ENCODE measurements at regions not wholly inside any gene's neighbourhood (a gene's known extent, or its start where the extent isn't known, plus 50 kb on each side); places are given as distances from the start of the nearest gene placed in this dataset.

DNA sequence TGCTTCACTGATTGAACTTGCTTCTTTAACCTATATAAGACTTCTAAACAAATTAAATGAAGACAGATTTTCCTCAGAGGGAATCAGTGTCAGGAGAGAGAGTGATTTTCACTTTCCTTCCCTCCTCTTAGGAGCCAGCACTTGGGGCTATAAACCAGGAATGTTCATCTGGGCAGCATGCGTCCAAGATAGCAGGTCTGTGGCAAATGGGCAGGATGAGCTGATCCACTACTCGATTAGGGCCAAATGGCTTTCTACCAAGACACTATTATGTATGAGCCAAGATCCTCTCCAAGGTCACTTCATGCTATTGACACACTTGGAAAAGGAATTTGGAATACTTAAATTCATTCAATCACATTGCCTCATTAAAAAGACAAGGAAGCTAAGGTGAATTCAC is 203.9 kb upstream of the GRID2 start:
- TF ChIP-seq GATA2 (IDR thresholded peaks at IDR 0.05; ENCODE audit: low read depth, low read length) (peak; percentile 34; the same call in 1 of the 2 replicates), GATA3 (IDR thresholded peaks at IDR 0.05; ENCODE audit: low read depth, low read length) (no peak)

Measured in SH-SY5Y (cell line).